Neutrophil (primary cell): ENCODE measurements at regions not wholly inside any gene's neighbourhood (a gene's known extent, or its start where the extent isn't known, plus 50 kb on each side); places are given as distances from the start of the nearest gene placed in this dataset.

Experiments
- H3K27ac ChIP-seq: fragments of 200-600 bp; sonication (generic); 2 replicates; pipeline ENCODE4 v1.5.1; 2016; ENCODE audit warnings: mild to moderate bottlenecking, moderate library complexity
- H3K27me3 ChIP-seq: fragments of 200-600 bp; sonication (generic); 2 replicates; pipeline ENCODE4 v1.6.0; 2016; ENCODE audit warnings: mild to moderate bottlenecking
- H3K36me3 ChIP-seq: fragments of 200-600 bp; sonication (generic); 2 replicates; pipeline ENCODE4 v1.5.1; 2017
- H3K4me1 ChIP-seq, 2 experiments: fragments of 200-600 bp in 1 of 2; sonication (generic) in 1 of 2; 1 replicate in 1 of 2; 2 replicates in 1 of 2; pipeline versions ENCODE4 v1.5.1 to v1.6.1; 2013 to 2016; ENCODE audit warnings: low read depth in 1 of 2, low read length in 1 of 2, mild to moderate bottlenecking in 1 of 2, moderate library complexity in 1 of 2; ENCODE audit not compliant: control insufficient read depth in 1 of 2, insufficient read depth in 1 of 2
- H3K4me3 ChIP-seq, 2 experiments: fragments of 200-600 bp in 1 of 2; sonication (generic) in 1 of 2; 1 replicate in 1 of 2; 2 replicates in 1 of 2; pipeline ENCODE4 v1.5.1; 2013 to 2016; ENCODE audit warnings: low read depth in 1 of 2, low read length in 1 of 2, mild to moderate bottlenecking in 1 of 2, moderate library complexity in 1 of 2
- H3K9me3 ChIP-seq: fragments of 200-600 bp; sonication (generic); 2 replicates; pipeline ENCODE4 v1.5.1; 2016
- CTCF ChIP-seq: fragments of 200-600 bp; sonication (generic); IDR thresholded peaks from 2 replicates; pipeline ENCODE4 v1.5.1; 2016; ENCODE audit warnings: antibody characterized with exemption

DNA sequence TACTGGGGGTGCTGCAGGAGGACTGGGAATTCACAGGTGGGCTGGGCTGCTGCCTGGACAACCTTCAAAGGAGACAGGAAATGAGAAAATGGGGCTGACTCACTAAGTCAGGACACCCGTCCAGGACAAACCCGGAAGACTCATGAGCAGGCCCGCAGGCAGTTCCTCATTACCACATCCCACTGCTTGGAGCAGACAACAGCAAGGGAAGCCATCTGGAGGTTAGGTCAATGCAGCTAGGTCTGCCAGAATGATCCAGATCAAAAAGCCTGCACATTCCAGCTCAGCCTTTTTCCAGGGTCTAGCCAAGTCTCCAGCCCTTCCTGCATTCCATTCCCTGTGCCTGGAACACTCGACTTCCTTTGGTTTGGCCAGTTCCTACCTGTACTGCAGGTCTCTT, 536.5 kb upstream of the CDH11 start:
- H3K27me3 ChIP-seq, result peaks cover 28% of the 10 kb centered on the region
- no peaks in the 10 kb centered on the region for H3K36me3 ChIP-seq
- no peak for TF ChIP-seq CTCF
- no peak overlapping the region for H3K27ac ChIP-seq
- no peaks in the 10 kb centered on the region for H3K9me3 ChIP-seq
- H3K4me3 ChIP-seq, result no peak overlapping the region
- no peaks in the 10 kb centered on the region for H3K4me1 ChIP-seq

DNA sequence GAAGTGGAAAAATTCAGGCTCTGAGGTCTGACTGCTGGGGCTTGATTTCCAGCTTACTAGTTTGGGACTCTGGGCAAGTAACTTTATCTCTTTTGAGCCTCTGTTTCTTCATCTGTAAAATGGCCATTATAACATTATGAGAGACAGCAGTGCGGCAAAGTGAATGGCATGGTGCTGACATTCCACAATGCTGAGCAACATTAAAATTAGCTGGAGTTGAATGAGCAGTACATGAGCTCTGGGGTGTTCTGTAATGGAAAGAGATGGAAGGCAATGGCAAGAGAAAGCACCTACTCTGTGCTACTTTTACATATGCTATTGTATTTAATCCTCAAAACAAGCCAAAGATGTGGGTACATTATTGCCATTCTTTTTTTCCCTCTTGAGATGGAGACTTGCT, 535.7 kb upstream of the CDH11 start:
- H3K27me3 ChIP-seq, result peaks cover 28% of the 10 kb centered on the region
- no peak overlapping the region for H3K4me3 ChIP-seq
- no peaks in the 10 kb centered on the region for H3K9me3 ChIP-seq
- no peaks in the 10 kb centered on the region for H3K36me3 ChIP-seq
- no peaks in the 10 kb centered on the region for H3K4me1 ChIP-seq
- TF ChIP-seq CTCF, result no peak
- no peak overlapping the region for H3K27ac ChIP-seq

- Histone ChIP-seq H3K27ac (no peak overlapping the region), H3K36me3 (no peaks in the 10 kb centered on the region), H3K9me3 (no peaks in the 10 kb centered on the region), H3K27me3 (peaks cover 28% of the 10 kb centered on the region), H3K4me3 (no peak overlapping the region), H3K4me1 (no peaks in the 10 kb centered on the region)
- no peak for TF ChIP-seq CTCF
These were observed 535.2 kb upstream of the CDH11 start for GRCh38 chr16:65657071-65657494.

DNA sequence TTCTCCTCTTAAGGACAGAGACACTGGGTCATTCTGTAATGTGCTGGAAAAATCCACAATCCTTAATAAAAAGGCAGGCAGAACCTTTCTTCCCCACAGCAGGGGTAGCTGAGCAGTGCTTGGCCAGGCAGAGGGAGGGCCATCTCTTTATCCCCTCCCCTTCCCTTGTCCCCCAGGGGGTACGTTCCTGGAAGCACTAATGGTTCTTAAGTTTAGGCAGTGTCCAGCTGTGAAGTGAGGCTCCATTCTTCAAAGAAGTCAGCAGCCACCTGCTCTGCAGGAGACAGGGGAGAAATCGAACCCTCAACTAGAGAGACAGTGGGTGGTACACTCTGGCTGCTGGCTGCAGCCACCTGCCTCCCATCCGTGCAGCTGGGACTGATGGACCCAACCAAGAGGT, 533.9 kb upstream of the CDH11 start:
- no peaks in the 10 kb centered on the region for H3K4me1 ChIP-seq
- H3K27ac ChIP-seq, result no peak overlapping the region
- TF ChIP-seq CTCF, result no peak
- H3K9me3 ChIP-seq, result no peaks in the 10 kb centered on the region
- H3K4me3 ChIP-seq, result no peak overlapping the region
- H3K36me3 ChIP-seq, result no peaks in the 10 kb centered on the region
- peaks cover 28% of the 10 kb centered on the region for H3K27me3 ChIP-seq

DNA sequence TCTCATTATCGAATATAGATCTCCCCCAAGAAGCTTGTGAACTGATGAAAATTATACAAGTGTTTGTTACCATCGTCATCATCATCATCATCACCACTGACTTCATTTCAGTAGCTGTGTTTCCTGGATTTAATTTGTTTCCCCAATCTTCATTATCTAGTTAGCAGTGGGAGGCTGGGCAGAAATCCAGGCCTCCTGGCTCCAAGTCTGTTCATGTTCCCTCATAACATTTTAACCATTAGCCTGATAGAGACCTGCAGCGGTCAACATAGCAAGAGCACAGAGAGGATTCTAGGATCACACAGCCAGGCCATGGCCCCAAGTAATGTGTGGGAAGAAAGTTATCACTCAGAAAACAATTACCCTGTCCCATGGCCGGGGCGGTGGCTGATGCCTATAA, 526.2 kb upstream of the CDH11 start:
- H3K27me3 ChIP-seq, result no peaks in the 10 kb centered on the region
- no peak for TF ChIP-seq CTCF
- no peak overlapping the region for H3K4me3 ChIP-seq
- H3K36me3 ChIP-seq, result no peaks in the 10 kb centered on the region
- no peaks in the 10 kb centered on the region for H3K9me3 ChIP-seq
- no peak overlapping the region for H3K27ac ChIP-seq
- H3K4me1 ChIP-seq, result no peaks in the 10 kb centered on the region

DNA sequence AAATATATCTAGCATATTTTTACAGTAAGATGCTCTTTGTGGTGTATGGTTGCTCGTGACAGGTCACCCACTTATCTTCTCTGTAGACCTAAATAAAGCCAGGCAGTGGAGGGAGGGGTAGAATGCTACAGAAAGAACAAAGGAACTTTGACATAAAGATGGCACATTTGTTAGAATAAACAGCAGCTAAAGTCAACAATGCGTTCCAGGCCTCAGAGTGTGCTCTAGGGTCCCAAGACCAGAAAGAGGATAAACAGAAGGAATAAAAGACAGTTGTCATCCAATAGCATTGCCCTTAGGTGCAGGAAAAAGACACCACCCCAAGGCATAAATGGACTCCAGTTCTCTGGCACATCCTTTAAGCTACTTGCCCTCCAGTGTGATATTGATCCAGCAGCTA, 523.0 kb upstream of the CDH11 start:
- Histone ChIP-seq H3K27me3 (no peaks in the 10 kb centered on the region), H3K36me3 (no peaks in the 10 kb centered on the region), H3K9me3 (no peaks in the 10 kb centered on the region), H3K27ac (no peak overlapping the region), H3K4me3 (no peak overlapping the region), H3K4me1 (no peaks in the 10 kb centered on the region)
- no peak for TF ChIP-seq CTCF
